ENCODE measurements at regions not wholly inside any gene's neighbourhood (a gene's known extent, or its start where the extent isn't known, plus 50 kb on each side); places are given as distances from the start of the nearest gene placed in this dataset.
"Not testable (repeated sequence)": the region's sequence is repeated elsewhere in the genome, so short reads cannot be mapped to it uniquely, and the experiment has no call there.

GRCh38 chr20:47850146-47850545, 64.9 kb upstream of the SULF2 start:
- peak; percentile 72 to 87 for DNase-seq

- DNase-seq: no peak
Measured at GRCh38 chr20:47849596-47849995, 64.3 kb upstream of the SULF2 start.

GRCh38 chr20:47849006-47849405, 63.7 kb upstream of the SULF2 start:
- no peak for DNase-seq

GRCh38 chr20:47848534-47848933, 63.3 kb upstream of the SULF2 start:
- DNase-seq: not testable (repeated sequence)

GRCh38 chr20:47847884-47848485, 62.7 kb upstream of the SULF2 start:
- peak; percentile 94 to 96 for DNase-seq

GRCh38 chr20:47847220-47847619, 61.9 kb upstream of the SULF2 start:
- DNase-seq: peak in 1 of 2 experiments; percentile 27

- peak in 1 of 2 experiments; percentile 74 for DNase-seq
Measured at GRCh38 chr20:47846651-47847050, 61.4 kb upstream of the SULF2 start.

- peak in 1 of 2 experiments; percentile 25 for DNase-seq
Measured at GRCh38 chr20:47845382-47845977, 60.2 kb upstream of the SULF2 start.

GRCh38 chr20:47844568-47844906, 59.3 kb upstream of the SULF2 start:
- not testable (repeated sequence) for DNase-seq

GRCh38 chr20:47843886-47844567, 58.7 kb upstream of the SULF2 start:
- DNase-seq: no peak

- not testable (repeated sequence) for DNase-seq
Measured at GRCh38 chr20:47842950-47843349, 57.7 kb upstream of the SULF2 start.

GRCh38 chr20:47842004-47842403, 56.7 kb upstream of the SULF2 start:
- DNase-seq: not testable (repeated sequence)

- DNase-seq: not testable (repeated sequence)
Measured at GRCh38 chr20:47836256-47836817, 51.1 kb upstream of the SULF2 start.

Measured in NCI-H524 (cell line).